Activated CD4-positive, alpha-beta T cell treated with anti-CD3 and anti-CD28 coated beads, Interleukin-2, amount 50 U/mL, for 48 hours (primary cell): ENCODE measurements at regions not wholly inside any gene's neighbourhood (a gene's known extent, or its start where the extent isn't known, plus 50 kb on each side); places are given as distances from the start of the nearest gene placed in this dataset.
A peak's percentile ranks its signal among the peaks of the same experiment; 100 is the strongest.
"Not testable (repeated sequence)": the region's sequence is repeated elsewhere in the genome, so short reads cannot be mapped to it uniquely, and the experiment has no call there.

Experiments used
- DNase-seq, 2 experiments: peaks; one replicate each; pipeline ENCODE4 v3.0.0-alpha.2; 2020

DNA sequence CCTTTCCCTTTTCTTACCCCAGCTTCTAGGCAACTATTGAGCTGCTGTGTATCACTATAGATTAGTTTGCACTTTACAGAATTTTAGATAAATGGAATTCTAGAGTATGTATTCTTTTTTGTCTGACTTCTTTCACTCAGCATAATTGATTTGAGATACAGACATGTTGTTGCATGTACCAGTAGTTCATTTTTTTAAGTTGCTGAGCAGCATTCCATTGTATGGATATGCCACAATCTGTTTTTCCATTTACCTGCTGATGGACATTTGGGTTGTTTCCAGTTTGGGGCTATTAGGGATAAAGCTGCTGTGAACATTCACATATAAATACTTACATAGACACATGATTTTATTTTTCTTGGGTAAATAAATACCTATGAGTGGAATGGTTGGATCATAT lies 135.7 kb downstream of the IGF1 start:
- no peak for DNase-seq

DNA sequence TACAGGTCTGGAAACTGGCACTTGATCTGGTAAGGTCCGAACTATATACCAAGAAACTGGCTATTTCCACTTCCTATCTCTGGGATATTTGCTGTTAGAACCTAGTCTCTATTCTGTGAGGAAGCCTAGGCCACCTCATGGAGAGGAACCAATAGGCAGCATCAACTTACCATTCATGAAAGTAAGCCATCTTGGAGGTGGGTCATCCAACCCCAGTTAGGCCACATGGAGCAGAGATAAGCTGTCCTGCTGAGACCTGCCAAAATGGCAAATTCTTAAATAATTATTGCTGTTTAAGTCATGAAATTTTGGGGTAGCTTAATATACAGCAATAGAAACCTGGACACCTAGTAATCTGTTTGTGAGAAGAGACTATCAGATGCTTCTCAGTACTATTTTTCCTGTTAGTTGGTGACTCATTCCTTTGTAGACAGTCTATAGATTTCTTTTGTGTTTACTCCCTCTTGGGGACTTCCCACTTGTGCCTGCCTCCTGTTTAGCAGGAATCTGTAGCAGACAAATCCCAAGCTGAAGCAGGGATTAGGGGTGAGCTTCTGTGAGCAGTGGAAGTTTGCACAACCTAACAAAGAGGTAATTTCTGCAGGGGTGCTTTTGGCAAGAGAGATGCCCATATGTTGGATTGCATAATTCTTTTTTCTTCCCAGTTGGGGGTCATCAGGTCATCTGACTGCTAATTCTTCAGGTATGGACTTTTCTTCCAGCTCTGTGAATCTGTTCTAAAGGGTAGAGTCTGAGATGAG lies 136.8 kb downstream of the IGF1 start:
- no peak for DNase-seq

DNA sequence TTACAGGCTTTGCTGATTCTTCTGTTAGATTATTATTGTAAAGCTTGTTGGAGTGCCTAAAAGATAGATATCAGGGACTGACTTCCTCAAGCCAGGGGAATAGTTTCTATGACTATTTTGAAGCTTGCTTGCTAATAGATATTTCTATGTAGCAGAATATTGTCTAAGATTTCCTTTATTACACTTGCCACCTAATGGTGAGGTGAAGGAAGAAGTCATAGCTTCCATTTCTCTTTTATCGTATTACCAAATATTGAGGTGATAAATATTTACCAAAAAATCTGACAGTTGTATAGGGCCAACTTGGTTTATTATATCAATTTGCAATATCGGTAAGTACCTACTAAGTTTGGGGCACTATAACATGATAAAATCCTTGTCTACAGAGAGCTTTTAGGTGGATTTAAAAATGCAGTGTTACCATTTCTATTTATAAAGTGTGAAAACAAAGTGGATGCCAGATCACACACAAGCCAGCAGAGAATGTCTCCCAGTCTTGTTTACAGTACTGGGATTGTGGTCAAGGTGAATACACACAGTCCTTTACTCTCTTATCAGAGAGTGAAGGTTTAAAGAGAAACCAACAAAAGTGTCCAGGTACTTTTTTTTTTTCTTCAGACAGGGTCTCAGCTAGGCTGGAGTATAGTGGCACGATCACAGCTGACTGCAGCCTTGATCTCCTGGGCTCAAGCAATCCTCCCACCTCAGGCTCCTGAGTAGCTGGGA lies 137.9 kb downstream of the IGF1 start:
- DNase-seq: no peak

DNA sequence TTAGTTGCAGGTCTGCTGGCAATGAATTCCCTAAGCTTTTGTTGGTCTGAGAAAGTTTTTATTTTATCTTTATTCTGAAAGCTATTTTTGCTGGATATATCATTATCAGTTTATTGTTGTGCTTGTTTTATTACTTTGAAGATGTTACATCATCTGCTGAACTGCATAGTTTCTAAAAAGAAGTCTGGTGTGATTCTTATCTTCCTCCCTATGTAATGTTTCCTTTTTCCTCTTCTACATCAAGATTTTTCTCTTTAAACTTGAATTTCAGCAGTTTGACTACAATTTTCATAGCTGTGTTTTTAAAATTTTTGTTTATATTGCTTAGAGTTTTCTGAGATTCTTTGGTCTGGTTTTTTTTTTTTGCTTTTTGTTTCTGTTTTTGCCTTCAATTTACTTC lies 137.1 kb upstream of the PMCH start:
- DNase-seq: no peak

DNA sequence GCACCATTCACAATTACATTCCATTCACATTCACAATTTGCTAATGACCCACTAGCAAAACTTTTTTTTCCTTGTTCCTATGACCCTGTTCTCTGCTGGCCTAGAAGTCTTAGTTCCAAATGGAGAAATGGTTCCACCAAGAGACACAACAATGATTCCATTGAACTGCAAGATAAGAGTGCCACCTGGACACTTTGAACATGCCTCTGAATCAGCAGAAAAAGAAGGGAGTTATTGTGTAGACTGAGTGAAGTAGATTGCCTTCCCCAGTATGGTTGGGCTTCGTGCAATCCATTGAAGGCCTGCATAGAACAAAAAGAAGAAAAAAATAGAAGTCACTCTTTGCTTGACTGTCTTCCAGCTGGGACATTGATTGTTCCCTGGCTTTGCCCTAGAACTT lies 133.8 kb upstream of the PMCH start:
- DNase-seq: no peak

DNA sequence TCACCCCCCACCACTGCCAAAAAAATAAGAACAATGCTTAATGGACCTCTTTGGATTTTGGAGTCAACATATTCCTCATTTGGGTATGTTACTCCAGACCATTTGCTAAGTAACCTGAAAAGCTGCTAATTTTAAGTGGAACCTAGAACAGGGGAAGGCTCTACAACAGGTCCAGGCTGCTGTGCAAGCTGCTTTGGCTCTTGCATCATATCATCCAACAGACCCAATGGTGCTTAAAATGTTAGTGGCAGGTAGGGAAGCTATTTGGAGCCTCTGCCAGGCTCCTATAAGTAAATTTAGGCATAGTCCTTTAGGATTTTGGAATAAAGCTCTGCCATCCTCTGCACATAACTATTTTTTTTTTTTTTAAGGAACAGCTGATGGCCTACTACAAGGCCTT lies 132.2 kb upstream of the PMCH start:
- DNase-seq: no peak

DNA sequence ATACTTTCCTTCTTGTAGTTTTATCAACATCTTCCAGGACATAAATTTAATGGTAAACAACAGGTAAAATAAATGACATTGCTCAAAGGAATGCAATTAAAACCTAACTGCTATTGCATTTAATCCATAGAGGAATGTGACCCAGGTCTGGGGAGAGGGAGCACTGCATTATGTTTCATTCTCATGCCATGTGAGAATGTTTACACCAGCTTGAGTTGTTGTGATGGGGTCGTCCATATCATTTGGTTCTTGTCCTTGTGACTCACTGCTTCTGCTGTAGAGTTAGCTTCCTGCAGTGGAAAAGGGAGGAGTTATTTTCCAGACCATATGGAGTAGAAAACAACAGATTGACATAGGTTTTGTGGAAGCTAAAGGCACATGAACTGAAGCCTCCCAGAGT lies 129.3 kb upstream of the PMCH start:
- no peak for DNase-seq

DNA sequence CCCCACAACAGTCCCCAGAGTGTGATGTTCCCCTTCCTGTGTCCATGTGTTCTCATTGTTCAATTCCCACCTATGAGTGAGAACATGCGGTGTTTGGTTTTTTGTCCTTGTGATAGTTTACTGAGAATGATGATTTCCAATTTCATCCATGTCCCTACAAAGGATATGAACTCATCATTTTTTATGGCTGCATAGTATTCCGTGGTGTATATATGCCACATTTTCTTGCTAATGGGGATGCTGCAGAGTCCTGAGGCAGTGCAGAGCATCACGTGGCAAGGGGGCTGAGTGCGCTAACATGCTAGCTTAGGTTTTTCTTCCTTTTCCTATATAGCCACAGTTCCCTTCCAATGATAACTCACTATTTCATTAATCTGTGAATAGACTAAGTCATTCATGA lies 127.5 kb upstream of the PMCH start:
- DNase-seq: not testable (repeated sequence)

DNA sequence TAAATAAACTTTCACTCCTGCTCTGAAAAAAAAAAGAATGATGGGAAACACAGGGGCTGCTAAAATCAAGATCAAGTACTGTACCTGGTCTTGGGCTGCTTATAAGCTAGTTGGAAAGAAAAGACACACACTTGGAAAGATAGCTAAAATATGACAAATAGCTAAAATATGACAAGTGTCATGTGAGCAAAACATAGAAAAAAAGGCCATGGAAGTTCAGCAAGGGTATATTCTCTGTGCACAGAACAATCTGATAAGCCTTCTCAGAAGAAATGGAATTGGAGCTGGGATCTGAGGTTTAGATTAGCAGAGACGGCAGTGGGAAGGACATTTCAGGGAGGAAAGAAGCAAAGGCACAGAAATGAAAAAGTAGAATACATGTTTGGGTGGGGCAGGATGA lies 126.2 kb upstream of the PMCH start:
- no peak for DNase-seq

DNA sequence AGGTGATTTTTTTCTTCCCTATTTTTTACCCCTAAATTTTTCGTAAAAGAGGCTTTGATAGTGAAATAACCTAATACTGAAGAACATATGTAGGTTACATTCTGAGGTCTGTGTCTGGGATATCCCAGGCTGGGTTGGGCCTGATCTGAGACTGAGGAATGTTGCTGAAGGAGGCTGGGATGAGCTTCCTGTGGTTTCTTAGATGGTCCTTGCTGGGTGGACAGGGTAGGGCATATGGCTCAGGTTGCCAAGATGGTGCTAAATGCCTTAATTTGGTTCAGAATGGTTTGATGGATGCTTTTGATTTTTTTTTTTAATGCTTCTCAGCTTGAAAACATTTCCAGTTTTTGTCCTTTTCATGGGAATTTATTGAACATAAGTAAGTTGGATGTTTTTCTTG lies 124.6 kb upstream of the PMCH start:
- no peak for DNase-seq

DNA sequence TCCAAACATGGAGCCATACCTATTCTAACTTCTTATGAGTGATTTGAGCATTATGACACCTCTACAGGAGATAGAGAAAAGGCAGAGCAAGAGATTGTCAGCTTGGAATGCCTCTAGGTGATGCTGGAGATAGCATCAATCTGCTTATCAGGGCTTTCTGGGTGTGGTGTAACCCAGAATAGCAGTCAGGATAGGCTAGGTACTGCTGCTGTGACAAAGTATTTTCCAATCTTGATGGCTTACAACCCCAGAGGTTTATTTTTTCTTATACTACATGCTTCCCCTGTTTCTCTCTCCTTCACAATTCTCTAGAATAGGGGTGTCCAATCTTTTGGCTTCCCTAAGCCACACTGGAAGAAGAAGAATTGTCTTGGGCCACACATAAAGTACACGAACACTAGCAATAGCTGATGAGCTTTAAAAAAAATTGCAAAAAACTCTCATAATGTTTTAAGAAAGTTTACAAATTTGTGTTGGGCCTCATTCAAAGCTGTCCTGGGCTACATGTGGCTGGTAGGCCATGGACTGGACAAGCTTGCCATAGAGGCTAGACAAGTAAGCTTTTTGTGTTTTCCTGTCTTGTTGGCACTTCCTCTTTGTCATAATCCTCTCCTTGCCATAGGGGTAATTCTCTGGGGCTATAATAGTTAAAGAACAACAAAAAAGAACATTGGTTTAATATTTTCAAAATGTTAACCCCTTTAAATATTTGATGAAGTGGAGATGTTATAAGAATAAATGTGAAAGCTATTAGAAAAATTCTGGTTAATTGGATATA lies 123.9 kb upstream of the PMCH start:
- no peak for DNase-seq

DNA sequence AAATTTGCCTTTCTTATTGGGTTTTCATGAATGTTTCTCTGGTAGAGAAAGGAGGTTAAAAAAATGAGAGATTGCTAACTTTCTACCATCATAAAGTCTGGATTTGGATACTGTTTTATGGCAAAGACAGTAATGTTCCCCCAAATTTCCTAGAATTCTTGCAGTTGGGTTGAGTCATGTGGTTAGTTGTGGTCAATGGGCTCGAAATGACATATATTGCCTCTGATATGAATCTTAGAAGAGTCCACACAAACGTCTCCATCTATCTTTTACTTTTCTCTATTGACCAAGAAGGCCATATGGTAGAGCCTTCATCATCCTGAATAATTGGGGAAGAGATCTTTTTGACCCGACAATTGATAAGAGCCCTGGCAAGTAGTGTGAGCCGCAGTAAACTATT lies 119.5 kb upstream of the PMCH start:
- DNase-seq: no peak

DNA sequence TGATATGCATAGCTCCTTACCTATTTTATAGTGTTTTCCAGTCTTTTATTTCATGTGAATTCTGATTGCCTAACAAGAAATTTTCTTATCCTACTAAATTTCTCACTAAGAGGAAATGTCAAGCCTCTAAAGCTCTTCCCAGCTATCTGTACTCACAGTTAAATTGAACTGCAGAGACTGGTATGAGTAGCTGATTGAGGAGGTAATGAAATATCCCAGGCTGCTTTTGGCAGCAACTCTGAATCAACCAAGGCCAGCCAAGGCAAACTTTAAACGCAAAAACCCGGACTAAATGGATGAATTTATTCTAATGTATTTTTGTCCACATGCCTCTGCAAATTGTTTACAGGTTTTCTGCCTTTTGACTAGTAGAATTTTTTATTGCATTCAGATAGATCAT lies 119.1 kb upstream of the PMCH start:
- DNase-seq: no peak

DNA sequence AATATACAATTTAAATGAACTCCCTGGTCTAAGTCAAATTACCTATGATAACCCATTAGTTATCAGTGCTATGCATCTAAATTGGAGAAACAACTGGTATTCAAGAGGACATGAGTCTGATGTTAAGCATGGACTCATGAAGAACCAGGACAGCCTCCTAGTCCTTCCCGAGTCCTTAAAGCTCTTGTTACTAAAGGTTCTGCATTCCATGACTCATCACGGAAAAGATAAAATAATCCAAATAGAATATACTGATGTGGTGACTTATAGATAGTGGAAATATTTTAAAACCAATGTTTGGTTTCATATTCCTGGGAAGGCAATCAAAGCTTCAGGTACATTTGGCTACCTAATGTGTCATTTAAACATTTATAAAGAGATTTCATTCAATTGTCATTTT lies 117.2 kb upstream of the PMCH start:
- DNase-seq: no peak

DNA sequence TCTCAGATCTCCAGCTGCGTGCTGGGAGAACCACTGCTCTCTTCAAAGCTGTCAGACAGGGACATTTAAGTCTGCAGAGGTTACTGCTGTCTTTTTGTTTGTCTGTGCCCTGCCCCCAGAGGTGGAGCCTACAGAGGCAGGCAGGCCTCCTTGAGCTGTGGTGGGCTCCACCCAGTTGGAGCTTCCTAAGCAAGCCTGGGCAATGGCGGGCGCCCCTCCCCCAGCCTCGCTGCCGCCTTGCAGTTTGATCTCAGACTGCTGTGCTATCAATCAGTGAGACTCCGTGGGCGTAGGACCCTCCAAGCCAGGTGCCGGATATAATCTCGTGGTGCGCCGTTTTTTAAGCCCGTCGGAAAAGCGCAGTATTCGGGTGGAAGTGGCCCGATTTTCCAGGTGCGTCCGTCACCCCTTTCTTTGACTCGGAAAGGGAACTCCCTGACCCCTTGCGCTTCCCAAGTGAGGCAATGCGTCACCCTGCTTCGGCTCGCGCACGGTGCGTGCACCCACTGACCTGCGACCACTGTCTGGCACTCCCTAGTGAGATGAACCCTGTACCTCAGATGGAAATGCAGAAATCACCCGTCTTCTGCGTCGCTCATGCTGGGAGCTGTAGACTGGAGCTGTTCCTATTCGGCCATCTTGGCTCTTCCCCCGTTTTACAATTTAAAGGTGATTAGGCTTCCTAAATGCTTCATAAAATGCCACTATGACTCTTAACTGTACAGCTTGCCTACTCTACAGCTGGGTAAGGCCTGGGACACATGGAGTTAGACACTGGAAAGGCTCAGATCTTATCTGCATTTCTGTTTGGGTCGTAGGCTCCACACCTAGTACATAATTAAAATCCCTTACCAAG lies 115.7 kb upstream of the PMCH start:
- not testable (repeated sequence) for DNase-seq

DNA sequence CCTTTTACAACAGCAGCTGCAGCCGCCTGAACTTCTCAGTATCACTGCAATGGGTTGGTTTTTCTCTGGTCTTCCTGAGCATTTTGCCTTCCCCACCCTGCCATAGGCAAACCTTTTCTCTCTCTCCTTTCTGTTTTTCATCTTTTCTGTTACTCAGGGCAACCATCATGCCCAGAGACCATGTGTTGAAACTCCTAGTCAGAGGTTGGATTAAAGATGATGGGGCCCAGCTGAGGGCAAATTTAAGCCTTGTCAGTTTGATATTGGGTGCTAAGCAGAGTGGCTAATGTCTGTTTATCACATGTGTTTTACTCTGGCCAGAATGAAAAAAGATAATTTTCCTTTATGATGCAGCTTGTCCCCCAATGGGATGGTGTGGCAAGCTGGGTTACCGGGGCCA lies 107.9 kb upstream of the PMCH start:
- DNase-seq: no peak

DNA sequence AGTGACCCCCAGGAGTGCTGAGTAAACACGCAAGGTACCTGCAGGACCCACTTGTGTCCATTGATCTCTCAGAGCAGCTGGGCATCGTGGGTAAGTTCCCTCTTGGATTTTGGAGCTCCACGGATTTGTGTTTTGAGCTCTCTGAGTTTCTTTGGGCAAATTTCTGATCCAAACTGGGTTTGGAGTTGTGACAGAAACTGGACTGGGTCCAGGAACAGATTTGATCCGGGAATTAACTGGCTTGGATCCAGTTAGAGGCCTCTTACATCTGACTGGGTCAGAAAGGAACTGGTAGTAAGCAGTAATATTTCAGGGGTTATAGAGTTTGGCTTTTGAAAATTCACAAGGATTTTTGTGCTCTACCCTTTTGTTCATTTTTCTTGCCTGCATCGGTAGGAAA lies 107.0 kb upstream of the PMCH start:
- DNase-seq: not testable (repeated sequence)

DNA sequence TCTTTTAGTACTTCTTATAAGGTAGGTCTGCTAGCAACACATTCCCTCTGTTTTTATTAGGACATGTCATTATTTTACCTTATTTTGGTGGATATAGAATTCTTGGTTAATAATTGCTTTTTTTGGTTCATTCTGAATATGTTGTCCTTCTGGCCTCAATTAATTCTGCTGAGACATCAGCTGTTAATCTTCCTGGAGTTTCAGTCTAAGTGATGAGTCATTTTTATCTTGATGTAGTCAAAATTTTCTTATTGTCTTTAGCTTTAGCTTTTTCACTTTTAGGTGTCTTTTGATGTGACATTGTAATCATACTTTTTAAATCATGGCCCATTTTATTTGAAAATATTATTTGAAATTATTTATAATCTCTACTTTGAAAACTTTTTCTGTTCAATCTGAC lies 104.9 kb upstream of the PMCH start:
- DNase-seq: no peak

DNA sequence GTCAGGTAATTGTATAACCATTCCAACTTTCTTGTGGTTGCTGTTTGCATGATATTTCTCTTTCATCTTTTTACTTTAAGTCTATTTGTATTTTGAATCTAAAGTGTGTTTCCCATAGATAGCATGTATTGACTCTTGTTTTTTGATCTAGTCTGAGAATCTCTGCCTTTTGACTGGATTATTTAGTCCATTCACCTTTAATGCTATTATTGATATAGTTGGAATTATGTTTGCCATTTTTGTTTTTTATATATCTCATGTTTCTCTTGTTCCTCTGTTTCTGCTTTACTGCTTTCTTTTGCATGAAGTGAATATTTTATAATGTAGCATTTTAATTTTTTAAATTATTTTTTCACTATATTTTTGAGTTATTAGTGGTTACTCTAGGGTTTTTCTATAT lies 103.9 kb upstream of the PMCH start:
- no peak for DNase-seq

DNA sequence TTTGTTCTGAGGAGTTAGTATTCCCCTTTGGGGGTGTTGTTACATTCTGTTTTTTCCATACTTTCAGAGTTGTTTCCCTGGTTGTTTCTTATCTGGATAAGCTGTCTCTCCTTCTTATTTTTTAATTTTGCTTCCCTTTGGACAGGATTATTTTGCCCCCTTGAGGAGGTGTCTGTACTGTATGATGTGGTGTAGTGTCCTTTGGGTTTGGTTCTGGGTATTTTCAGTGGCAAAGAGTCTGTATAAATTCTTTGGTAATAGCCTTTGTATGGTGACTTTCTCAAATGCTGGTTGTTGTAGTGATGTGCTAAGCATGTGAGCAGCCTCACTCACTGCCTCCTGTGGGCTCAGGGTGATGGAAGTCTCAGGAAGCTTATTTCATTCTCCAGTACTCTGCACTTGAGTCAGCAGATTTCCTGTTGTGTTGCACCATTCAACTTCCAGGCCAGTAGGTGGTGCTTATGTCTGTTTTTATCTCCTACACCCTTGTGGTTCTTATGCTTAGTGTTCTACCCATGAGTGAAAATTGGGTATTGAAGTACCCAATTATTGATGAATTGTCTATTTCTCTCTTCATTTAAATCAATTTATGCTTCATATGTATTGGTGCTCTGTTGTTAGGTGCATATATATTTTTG lies 103.3 kb upstream of the PMCH start:
- DNase-seq: peak in 1 of 2 experiments; percentile 4

DNA sequence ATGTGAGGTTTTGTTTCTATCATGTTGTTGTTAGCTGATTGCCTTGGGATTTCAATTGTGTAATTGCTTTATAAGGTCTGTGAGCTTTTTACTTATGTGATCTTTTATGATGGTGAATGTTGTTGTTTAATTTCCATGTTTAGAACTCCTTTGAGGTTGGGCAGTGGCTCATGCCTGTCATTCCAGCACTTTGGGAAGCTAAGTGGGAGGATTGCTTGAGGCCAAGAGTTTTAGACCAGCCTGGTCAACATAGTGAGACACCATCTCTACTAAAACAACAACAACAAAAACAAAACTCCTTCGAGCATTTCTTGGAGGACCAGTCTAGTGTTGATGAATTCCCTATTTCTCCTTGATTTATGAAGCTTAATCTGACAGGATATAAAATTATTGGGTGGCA lies 102.1 kb upstream of the PMCH start:
- DNase-seq: no peak

DNA sequence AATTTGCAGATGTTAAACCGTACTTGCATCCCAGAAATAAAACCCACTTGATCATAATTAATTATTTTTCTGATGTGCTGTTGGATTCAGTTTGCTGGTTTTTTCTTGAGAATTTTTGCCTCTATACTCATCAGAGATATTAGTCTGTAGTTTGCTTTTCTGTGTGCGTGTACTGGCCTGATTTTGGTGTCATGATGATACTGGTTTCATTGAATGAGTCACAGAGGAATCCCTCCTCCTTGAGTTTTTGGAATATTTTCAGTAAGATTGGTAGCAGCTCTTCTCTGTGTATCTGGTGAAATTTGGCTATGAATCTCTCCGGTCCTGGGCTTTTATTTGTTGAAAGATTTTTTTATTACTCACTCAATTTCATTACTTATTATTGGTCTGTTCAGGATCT lies 100.4 kb upstream of the PMCH start:
- DNase-seq: no peak

DNA sequence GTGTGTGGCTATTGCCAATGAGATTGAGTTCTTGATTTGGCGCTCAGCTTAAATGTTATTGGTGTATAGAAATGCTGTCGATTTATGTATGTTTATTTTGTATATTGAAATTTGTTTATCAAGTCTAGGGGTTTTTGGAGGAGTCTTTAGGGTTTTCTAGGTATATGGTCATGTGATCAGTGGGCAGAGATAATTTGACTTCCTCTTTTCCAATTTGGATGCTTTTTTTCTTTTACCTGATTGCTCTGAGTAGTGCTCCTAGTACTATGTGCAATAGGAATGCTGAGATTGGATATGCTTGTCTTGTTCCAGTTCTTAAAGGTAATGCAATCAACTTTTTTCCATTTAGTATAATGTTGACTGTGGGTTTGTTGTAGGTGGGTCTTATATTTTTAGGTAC lies 99.8 kb upstream of the PMCH start:
- no peak for DNase-seq
